Stomach (tissue), 8 donors: ENCODE measurements at regions not wholly inside any gene's neighbourhood (a gene's known extent, or its start where the extent isn't known, plus 50 kb on each side); places are given as distances from the start of the nearest gene placed in this dataset.

Experiments used
- DNase-seq, 2 donors: peaks; one replicate each; pipeline versions ENCODE4 v3.0.0 to v3.0.0-alpha.2; 2013 to 2019
- H3K27ac ChIP-seq, 5 donors: fragments of 200-600 bp in 4 of 5; sonication (generic) in 4 of 5; one replicate each; pipeline ENCODE4 v1.5.1; 2013 to 2019; ENCODE audit warnings: mild to moderate bottlenecking in 1 of 5, moderate library complexity in 1 of 5
- H3K27me3 ChIP-seq, 3 donors: fragments of 200-600 bp; sonication (generic); one replicate each; pipeline ENCODE4 v1.5.1; 2017 to 2019; ENCODE audit warnings: mixed run types in 1 of 3
- H3K36me3 ChIP-seq, 4 donors: fragments of 200-600 bp; sonication (generic); 1 replicate in 3 of 4; 2 replicates in 1 of 4; pipeline ENCODE4 v1.5.1; 2016 to 2019
- H3K4me1 ChIP-seq, 4 donors: fragments of 200-600 bp; sonication (generic); one replicate each; pipeline ENCODE4 v1.5.1; 2016 to 2019
- H3K4me3 ChIP-seq, 4 donors: fragments of 200-600 bp; sonication (generic) in 3 of 4; one replicate each; pipeline ENCODE4 v1.5.1; 2016 to 2019; ENCODE audit warnings: mild to moderate bottlenecking in 1 of 4
- H3K9me3 ChIP-seq, 4 donors: fragments of 200-600 bp; sonication (generic); one replicate each; pipeline ENCODE4 v1.5.1; 2016 to 2019
- EP300 ChIP-seq: sonication (generic); formaldehyde crosslinking; IDR thresholded peaks from one replicate; pipeline ENCODE4 v1.6.1; 2017; ENCODE audit warnings: antibody characterized with exemption
- POLR2A ChIP-seq, 4 donors: fragments of 450-650 bp; IDR thresholded peaks; one replicate each; pipeline ENCODE4 v1.6.1; 2016; ENCODE audit warnings: antibody characterized with exemption in 4 of 4, control low read depth in 2 of 4, mild to moderate bottlenecking in 1 of 4, moderate library complexity in 1 of 4
- POLR2AphosphoS5 ChIP-seq, 3 donors: sonication (generic); formaldehyde crosslinking; IDR thresholded peaks; one replicate each; pipeline ENCODE4 v1.6.1; 2016; ENCODE audit warnings: antibody characterized with exemption in 3 of 3
- WGBS, 5 donors: extraction: QIAGEN DNeasy Blood & Tissue Kit in 3 of 5; methylation state at CpG; one replicate each; pipeline versions ENCODE4 v1.1.5 to v1.1.7; 2013 to 2018; 5-methylcytosine and 5-hydroxymethylcytosine counted together
- intact Hi-C: fragments of 100-400 bp; cut with DNase I; formaldehyde crosslinking; loops from one replicate; pipeline ENCODE4 v1.15.1; 2023; ENCODE audit warnings: low total_unique reads
- TF ChIP-seq, protein P1 (sequence below), 7 experiments: fragments of 450-650 bp in 4 of 7; fragments of 200-600 bp in 3 of 7; sonication (generic) in 3 of 7; IDR thresholded peaks; one replicate each; pipeline ENCODE4 v1.5.1; 2016 to 2019; ENCODE audit warnings: antibody characterized with exemption in 7 of 7, control low read depth in 2 of 7, mild to moderate bottlenecking in 1 of 7
- donor health status: healthy with polysubstance abuse.
- donor health status: Bipolar disorder and iron deficiency.
- donor health status: healthy.

DNA sequence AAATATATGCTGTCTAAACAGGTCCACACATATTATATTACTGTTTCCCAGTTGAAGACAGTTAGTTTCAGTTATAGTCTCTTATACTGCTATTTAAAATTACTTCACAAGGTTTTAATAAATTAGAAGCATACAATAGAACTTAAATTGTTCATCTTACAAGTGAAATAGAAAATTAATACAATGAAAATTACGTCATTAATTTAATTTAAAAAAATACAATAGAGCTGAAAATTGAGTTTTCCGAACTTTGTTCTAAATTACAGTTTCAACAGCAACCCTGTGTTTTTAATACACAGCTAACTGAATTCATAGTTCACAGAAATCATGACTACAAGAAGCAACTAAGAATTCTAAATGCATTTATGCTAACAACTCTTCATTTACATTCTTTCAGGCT, 525.7 kb upstream of the FOXG1 start:
- Histone ChIP-seq H3K36me3 (no peaks in the 10 kb centered on the region), H3K27me3 (no peaks in the 10 kb centered on the region), H3K27ac (no peak overlapping the region), H3K9me3 (peaks cover 0 to 17% (median 6%) of the 10 kb centered on the region in 4 donors), H3K4me1 (no peaks in the 10 kb centered on the region), H3K4me3 (no peak overlapping the region)
- DNase-seq: no peak
- WGBS, 5 donors: 56 to 82% (median 79%) methylated on average over 2 of the region's 2 CpGs
- intact Hi-C loops: no loop called here
- TF ChIP-seq POLR2AphosphoS5 (IDR thresholded peaks at IDR 0.05) (no peak), EP300 (no peak), POLR2A (IDR thresholded peaks at IDR 0.05) (no peak)
- TF ChIP-seq, protein P1, sequence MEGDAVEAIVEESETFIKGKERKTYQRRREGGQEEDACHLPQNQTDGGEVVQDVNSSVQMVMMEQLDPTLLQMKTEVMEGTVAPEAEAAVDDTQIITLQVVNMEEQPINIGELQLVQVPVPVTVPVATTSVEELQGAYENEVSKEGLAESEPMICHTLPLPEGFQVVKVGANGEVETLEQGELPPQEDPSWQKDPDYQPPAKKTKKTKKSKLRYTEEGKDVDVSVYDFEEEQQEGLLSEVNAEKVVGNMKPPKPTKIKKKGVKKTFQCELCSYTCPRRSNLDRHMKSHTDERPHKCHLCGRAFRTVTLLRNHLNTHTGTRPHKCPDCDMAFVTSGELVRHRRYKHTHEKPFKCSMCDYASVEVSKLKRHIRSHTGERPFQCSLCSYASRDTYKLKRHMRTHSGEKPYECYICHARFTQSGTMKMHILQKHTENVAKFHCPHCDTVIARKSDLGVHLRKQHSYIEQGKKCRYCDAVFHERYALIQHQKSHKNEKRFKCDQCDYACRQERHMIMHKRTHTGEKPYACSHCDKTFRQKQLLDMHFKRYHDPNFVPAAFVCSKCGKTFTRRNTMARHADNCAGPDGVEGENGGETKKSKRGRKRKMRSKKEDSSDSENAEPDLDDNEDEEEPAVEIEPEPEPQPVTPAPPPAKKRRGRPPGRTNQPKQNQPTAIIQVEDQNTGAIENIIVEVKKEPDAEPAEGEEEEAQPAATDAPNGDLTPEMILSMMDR (IDR thresholded peaks at IDR 0.05): no peak

DNA sequence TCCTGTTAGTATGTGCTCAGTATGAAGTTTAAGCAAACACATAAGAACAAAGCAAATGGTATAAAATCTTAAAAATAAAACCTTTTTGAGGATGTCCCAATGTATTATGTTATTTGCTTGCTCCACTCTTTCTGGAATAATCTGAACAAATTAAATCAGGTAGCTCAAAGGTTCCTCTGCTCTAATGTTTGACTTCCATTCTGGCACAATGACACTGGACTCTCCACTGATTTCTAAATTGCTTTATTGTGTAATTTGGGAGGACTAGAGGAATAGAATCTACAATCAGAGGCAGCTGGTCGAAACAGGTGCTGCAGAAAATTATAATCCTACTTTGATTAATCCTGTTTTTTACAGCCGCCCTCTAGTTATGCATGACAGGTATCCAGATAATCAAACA, 523.7 kb upstream of the FOXG1 start:
- intact Hi-C loops: no loop called here
- WGBS, 5 donors: 63 to 72% (median 66%) methylated on average over 2 of the region's 2 CpGs
- Histone ChIP-seq H3K9me3 (peaks cover 0 to 17% (median 6%) of the 10 kb centered on the region in 4 donors), H3K27ac (no peak overlapping the region), H3K27me3 (no peaks in the 10 kb centered on the region), H3K4me3 (no peak overlapping the region), H3K36me3 (no peaks in the 10 kb centered on the region), H3K4me1 (no peaks in the 10 kb centered on the region)
- TF ChIP-seq EP300 (no peak), POLR2A (IDR thresholded peaks at IDR 0.05) (no peak), POLR2AphosphoS5 (IDR thresholded peaks at IDR 0.05) (no peak)
- TF ChIP-seq, protein P1 (IDR thresholded peaks at IDR 0.05): no peak
- DNase-seq: no peak

DNA sequence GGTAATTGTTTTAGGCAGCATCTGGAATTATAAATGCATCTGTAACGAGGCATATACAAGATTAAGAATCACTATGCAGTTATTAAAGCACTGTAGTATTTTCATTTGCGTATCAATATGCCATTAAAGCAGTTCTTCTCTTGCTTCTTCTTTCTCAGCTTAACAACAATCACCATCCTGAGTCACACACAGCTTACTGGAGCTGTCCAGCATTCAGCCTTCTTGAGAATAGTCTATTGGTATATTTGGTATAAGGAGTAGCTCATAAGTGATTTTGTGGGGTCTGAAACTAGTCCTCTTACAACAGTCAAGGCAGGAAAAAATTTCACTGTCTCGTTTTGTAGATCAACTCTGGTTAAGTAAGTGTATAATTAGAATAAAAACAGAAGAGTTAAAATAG, 523.0 kb upstream of the FOXG1 start:
- TF ChIP-seq POLR2AphosphoS5 (IDR thresholded peaks at IDR 0.05) (no peak), EP300 (no peak), POLR2A (IDR thresholded peaks at IDR 0.05) (no peak)
- TF ChIP-seq, protein P1 (IDR thresholded peaks at IDR 0.05): no peak
- Histone ChIP-seq H3K4me1 (no peaks in the 10 kb centered on the region), H3K27ac (no peak overlapping the region), H3K9me3 (peaks cover 0 to 20% (median 5%) of the 10 kb centered on the region in 4 donors), H3K4me3 (no peak overlapping the region), H3K27me3 (no peaks in the 10 kb centered on the region), H3K36me3 (no peaks in the 10 kb centered on the region)
- peak in 1 of 2 donors; percentile 16 for DNase-seq
- WGBS, 5 donors: 42 to 61% (median 49%) methylated on average over 3 of the region's 3 CpGs
- intact Hi-C loops: no loop called here

DNA sequence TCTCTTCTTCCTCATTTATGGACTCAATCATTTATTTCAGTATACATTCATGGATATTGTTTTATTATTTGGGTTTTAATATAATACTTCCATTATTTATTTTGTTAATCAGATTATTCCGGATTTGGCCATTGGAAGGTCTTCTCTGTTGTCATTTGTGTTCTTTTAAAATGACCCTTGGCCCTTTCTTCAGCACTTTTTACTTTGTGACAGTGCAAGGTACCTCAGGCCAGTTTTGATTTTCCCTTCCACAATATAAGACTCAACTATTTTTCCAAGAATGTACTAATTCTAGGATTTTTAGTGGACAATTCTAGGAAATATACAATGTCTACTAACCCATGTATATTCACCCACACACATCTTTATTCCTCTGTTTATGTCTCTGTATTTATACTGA, 521.4 kb upstream of the FOXG1 start:
- 13 to 32% (median 19%) methylated on average over 1 of the region's 1 CpG for WGBS, 5 donors
- H3K27me3 ChIP-seq: no peaks in the 10 kb centered on the region
- TF ChIP-seq POLR2A (IDR thresholded peaks at IDR 0.05) (no peak), EP300 (no peak), POLR2AphosphoS5 (IDR thresholded peaks at IDR 0.05) (no peak)
- TF ChIP-seq, protein P1 (IDR thresholded peaks at IDR 0.05): no peak

More for the DNA sequence above, 521.4 kb upstream of the FOXG1 start:
- no peak overlapping the region for H3K27ac ChIP-seq
- no peaks in the 10 kb centered on the region for H3K4me1 ChIP-seq
- intact Hi-C loops: no loop called here
- DNase-seq: no peak
- peaks cover 0 to 7% (median 4%) of the 10 kb centered on the region in 4 donors for H3K9me3 ChIP-seq
- no peak overlapping the region for H3K4me3 ChIP-seq
- no peaks in the 10 kb centered on the region for H3K36me3 ChIP-seq
